ENCODE measurements at regions not wholly inside any gene's neighbourhood (a gene's known extent, or its start where the extent isn't known, plus 50 kb on each side); places are given as distances from the start of the nearest gene placed in this dataset.

GRCh38 chr16:52805559-52806168, 247.0 kb downstream of the CHD9NB start:
- Mint-ChIP-seq H3K4me1 (ENCODE audit: low read depth, unreplicated experiment) (no peaks in the 10 kb centered on the region), H3K27me3 (ENCODE audit: low read depth, unreplicated experiment) (no peaks in the 10 kb centered on the region), H3K4me3 (ENCODE audit: unreplicated experiment) (no peak overlapping the region), H3K27ac (ENCODE audit: unreplicated experiment) (no peak overlapping the region), H3K36me3 (ENCODE audit: low read depth, unreplicated experiment) (no peaks in the 10 kb centered on the region), H3K9me3 (ENCODE audit: unreplicated experiment) (peaks cover 2% of the 10 kb centered on the region)
- no peak for TF ChIP-seq CTCF (IDR thresholded peaks at IDR 0.05; ENCODE audit: insufficient read depth, low read depth, low read length)
- no peak for TF ChIP-seq EZH2 (IDR thresholded peaks at IDR 0.05; ENCODE audit: insufficient read depth, low read length)
- Histone ChIP-seq H3K4me2 (ENCODE audit: low read length) (no peak overlapping the region), H2AFZ (ENCODE audit: low read depth, low read length) (no peak overlapping the region), H3K36me3 (ENCODE audit: insufficient read depth, low read length) (no peaks in the 10 kb centered on the region), H3K9me3 (ENCODE audit: insufficient read depth, low read depth, low read length) (peaks cover 3% of the 10 kb centered on the region), H3K27ac (ENCODE audit: low read depth, low read length) (no peak overlapping the region), H3K9ac (ENCODE audit: low read length) (no peak overlapping the region), H3K79me2 (ENCODE audit: insufficient read depth, low read length) (no peaks in the 10 kb centered on the region), H3K27me3 (ENCODE audit: insufficient read depth, low read length) (no peaks in the 10 kb centered on the region), H3K4me3 (ENCODE audit: insufficient read depth, low read depth, low read length) (no peak overlapping the region), H3K4me1 (ENCODE audit: insufficient read depth, low read length) (no peaks in the 10 kb centered on the region), H4K20me1 (ENCODE audit: insufficient read depth, low read length) (no peaks in the 10 kb centered on the region)
- FAIRE-seq (no peak), DNase-seq (ENCODE audit: low read depth) (no peak)

DNA sequence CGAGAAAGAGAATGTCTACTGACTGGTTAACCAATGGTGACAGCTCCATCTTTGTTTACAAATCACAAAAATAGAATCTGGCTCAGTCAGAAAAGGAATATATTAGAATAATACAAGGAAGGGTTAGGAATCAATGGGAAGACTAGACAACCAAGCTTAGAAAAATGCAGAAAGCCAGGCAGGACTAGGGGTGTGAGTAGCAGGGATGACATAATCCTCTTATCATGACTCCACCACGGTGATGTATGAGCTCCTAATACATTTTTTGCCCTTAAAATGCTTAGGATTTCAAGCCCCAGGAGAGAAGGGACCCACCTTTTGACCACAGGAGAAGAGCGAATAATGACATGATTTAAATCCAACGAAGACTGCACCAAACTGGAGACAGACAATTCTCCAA, 252.3 kb downstream of the CHD9NB start:
- H3K27me3 ChIP-seq (ENCODE audit: insufficient read depth, low read length) = no peaks in the 10 kb centered on the region
- Mint-ChIP-seq H3K9me3 (ENCODE audit: unreplicated experiment) (peaks cover 2% of the 10 kb centered on the region), H3K27ac (ENCODE audit: unreplicated experiment) (no peak overlapping the region), H3K27me3 (ENCODE audit: low read depth, unreplicated experiment) (no peaks in the 10 kb centered on the region), H3K4me3 (ENCODE audit: unreplicated experiment) (no peak overlapping the region), H3K36me3 (ENCODE audit: low read depth, unreplicated experiment) (no peaks in the 10 kb centered on the region), H3K4me1 (ENCODE audit: low read depth, unreplicated experiment) (peaks cover 3% of the 10 kb centered on the region)
- no peaks in the 10 kb centered on the region for H3K79me2 ChIP-seq (ENCODE audit: insufficient read depth, low read length)
- H3K4me3 ChIP-seq (ENCODE audit: insufficient read depth, low read depth, low read length) = no peak overlapping the region
- H3K36me3 ChIP-seq (ENCODE audit: insufficient read depth, low read length) = no peaks in the 10 kb centered on the region
- no peak for FAIRE-seq
- H3K4me1 ChIP-seq (ENCODE audit: insufficient read depth, low read length) = no peaks in the 10 kb centered on the region
- TF ChIP-seq EZH2 (IDR thresholded peaks at IDR 0.05; ENCODE audit: insufficient read depth, low read length) (no peak), CTCF (IDR thresholded peaks at IDR 0.05; ENCODE audit: insufficient read depth, low read depth, low read length) (no peak)
- H3K4me2 ChIP-seq (ENCODE audit: low read length) = no peak overlapping the region
- no peak for DNase-seq (ENCODE audit: low read depth)
- no peak overlapping the region for H2AFZ ChIP-seq (ENCODE audit: low read depth, low read length)
- H3K9me3 ChIP-seq (ENCODE audit: insufficient read depth, low read depth, low read length) = no peaks in the 10 kb centered on the region
- H4K20me1 ChIP-seq (ENCODE audit: insufficient read depth, low read length) = no peaks in the 10 kb centered on the region
- no peak overlapping the region for H3K27ac ChIP-seq (ENCODE audit: low read depth, low read length)
- H3K9ac ChIP-seq (ENCODE audit: low read length) = no peak overlapping the region

DNA sequence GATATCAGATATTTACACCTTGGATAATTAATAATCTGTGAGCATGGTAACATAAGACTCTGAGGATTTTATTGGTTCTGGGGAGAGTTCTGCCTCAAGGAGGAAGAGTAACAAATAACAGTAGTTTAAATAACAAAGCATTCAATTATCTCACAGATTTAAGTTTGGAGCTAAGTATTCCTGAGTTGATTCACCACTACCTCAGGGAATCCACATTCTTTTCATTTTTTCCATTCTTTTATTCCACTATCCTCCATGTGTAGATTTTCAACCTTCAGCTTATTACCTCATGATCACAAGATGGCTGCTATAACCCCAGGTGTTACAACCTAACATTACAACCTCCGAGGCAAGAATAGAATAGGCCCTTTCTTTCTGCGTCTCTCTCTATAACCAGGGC, 252.2 kb upstream of the TOX3 start:
- H3K4me3 Mint-ChIP-seq (ENCODE audit: unreplicated experiment) = no peak overlapping the region

More for the DNA sequence above, 252.2 kb upstream of the TOX3 start:
- Histone ChIP-seq H3K27me3 (ENCODE audit: insufficient read depth, low read length) (no peaks in the 10 kb centered on the region), H3K36me3 (ENCODE audit: insufficient read depth, low read length) (no peaks in the 10 kb centered on the region), H2AFZ (ENCODE audit: low read depth, low read length) (no peak overlapping the region), H3K27ac (ENCODE audit: low read depth, low read length) (no peak overlapping the region), H3K4me3 (ENCODE audit: insufficient read depth, low read depth, low read length) (no peak overlapping the region), H3K9ac (ENCODE audit: low read length) (no peak overlapping the region), H3K4me1 (ENCODE audit: insufficient read depth, low read length) (no peaks in the 10 kb centered on the region), H3K9me3 (ENCODE audit: insufficient read depth, low read depth, low read length) (no peaks in the 10 kb centered on the region), H3K79me2 (ENCODE audit: insufficient read depth, low read length) (no peaks in the 10 kb centered on the region), H4K20me1 (ENCODE audit: insufficient read depth, low read length) (no peaks in the 10 kb centered on the region), H3K4me2 (ENCODE audit: low read length) (no peak overlapping the region)
- Mint-ChIP-seq H3K4me1 (ENCODE audit: low read depth, unreplicated experiment) (peaks cover 3% of the 10 kb centered on the region), H3K9me3 (ENCODE audit: unreplicated experiment) (no peaks in the 10 kb centered on the region), H3K27ac (ENCODE audit: unreplicated experiment) (no peak overlapping the region), H3K36me3 (ENCODE audit: low read depth, unreplicated experiment) (no peaks in the 10 kb centered on the region), H3K27me3 (ENCODE audit: low read depth, unreplicated experiment) (no peaks in the 10 kb centered on the region)
- FAIRE-seq = no peak
- TF ChIP-seq CTCF (IDR thresholded peaks at IDR 0.05; ENCODE audit: insufficient read depth, low read depth, low read length) = no peak
- TF ChIP-seq EZH2 (IDR thresholded peaks at IDR 0.05; ENCODE audit: insufficient read depth, low read length) = no peak
- no peak for DNase-seq (ENCODE audit: low read depth)

Data from astrocyte (in vitro differentiated cells and primary cell).